ENCODE measurements at regions not wholly inside any gene's neighbourhood (a gene's known extent, or its start where the extent isn't known, plus 50 kb on each side); places are given as distances from the start of the nearest gene placed in this dataset.

DNA sequence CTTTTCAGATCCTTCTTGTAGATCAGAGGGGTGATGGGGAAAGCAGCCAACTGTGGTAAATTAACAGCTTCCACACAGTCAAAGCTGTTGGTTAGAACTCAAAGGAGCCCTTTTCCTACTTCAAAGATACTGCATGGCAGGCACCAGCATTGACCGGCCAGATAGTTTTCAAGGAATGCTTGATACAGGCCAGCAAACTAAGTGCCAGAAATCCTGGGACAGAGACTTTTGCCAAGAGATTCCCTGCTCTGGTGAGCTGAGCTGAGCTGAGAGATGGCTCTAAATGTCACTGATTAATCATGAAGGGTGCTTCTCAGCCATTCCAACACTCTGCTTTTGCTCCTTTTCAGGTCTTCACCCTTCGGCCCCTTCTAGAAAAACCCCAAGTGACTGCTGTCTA is 131.6 kb upstream of the MED14 start:
- TF ChIP-seq CTCF (IDR thresholded peaks at IDR 0.05; ENCODE audit: low read depth, low read length) (no peak), EZH2phosphoT487 (IDR thresholded peaks at IDR 0.05; ENCODE audit: low read depth) (no peak)
